PC-9 (cell line): ENCODE measurements at regions not wholly inside any gene's neighbourhood (a gene's known extent, or its start where the extent isn't known, plus 50 kb on each side); places are given as distances from the start of the nearest gene placed in this dataset.

Source experiments
- CTCF ChIP-seq: fragments of 200-600 bp; sonication (generic); conservative IDR thresholded peaks from 2 replicates; pipeline ENCODE4 v1.6.1; 2017; ENCODE audit warnings: mixed run types, antibody characterized with exemption, mild to moderate bottlenecking, moderate library complexity
- EZH2 ChIP-seq: fragments of 200-600 bp; sonication (generic); IDR thresholded peaks from 2 replicates; pipeline ENCODE4 v1.8.0; 2017; ENCODE audit warnings: antibody characterized with exemption, low read depth

DNA sequence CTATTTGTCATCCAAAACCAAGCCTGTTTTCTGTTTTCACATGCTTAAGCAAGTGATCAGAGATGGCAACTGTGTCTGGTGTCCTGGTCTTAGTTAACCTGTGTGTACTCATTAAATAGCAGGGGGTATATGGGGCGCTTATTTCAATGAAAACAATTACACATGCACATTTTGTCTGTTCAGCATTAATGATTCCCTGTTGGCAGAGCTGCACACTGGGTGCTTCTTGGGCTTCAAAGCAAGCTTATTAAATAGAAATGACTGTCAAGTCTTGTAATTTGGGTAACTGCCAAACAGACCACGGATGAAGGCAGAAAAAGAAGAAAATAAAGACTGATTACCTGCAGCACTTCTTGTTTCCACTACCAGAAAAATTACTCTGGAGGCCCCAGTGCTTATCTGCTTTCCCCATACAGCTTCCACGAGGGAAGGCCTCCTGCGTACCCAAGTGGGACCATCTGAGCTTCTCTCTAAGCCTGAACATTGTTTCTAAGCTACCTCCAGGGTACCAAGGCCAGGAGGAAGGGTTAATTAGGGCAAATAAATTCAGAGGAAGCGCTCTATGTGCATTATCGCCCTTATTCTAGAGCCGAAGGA lies 107.2 kb upstream of the TBL1X start:
- TF ChIP-seq CTCF (no peak), EZH2 (no peak)
